Esophagus muscularis mucosa (tissue), 4 donors: ENCODE measurements at regions not wholly inside any gene's neighbourhood (a gene's known extent, or its start where the extent isn't known, plus 50 kb on each side); places are given as distances from the start of the nearest gene placed in this dataset.

Source experiments
- DNase-seq: peaks from one replicate; pipeline ENCODE4 v3.0.0-alpha.2; 2017; ENCODE audit errors: extremely low spot score
- H3K27ac ChIP-seq, 4 donors: fragments of 200-600 bp; sonication (generic); replicated peaks in 1 of 4; 1 replicate in 3 of 4; 2 replicates in 1 of 4; pipeline ENCODE4 v1.5.1; 2016 to 2019; ENCODE audit warnings: mild to moderate bottlenecking in 1 of 4
- H3K27me3 ChIP-seq, 4 donors: fragments of 200-600 bp; sonication (generic); one replicate each; pipeline versions ENCODE4 v1.5.1 to v1.6.0; 2016 to 2019
- H3K36me3 ChIP-seq, 4 donors: fragments of 200-600 bp; sonication (generic); one replicate each; pipeline ENCODE4 v1.5.1; 2016 to 2019
- H3K4me1 ChIP-seq, 4 donors: fragments of 200-600 bp; sonication (generic); one replicate each; pipeline ENCODE4 v1.5.1; 2016 to 2019
- H3K4me3 ChIP-seq, 4 donors: fragments of 200-600 bp; sonication (generic); 1 replicate in 2 of 4; 2 replicates in 2 of 4; pipeline ENCODE4 v1.5.1; 2016 to 2019; ENCODE audit warnings: mild to moderate bottlenecking in 4 of 4, moderate library complexity in 1 of 4
- H3K9me3 ChIP-seq, 4 donors: fragments of 200-600 bp; sonication (generic); 1 replicate in 3 of 4; 2 replicates in 1 of 4; pipeline ENCODE4 v1.5.1; 2016 to 2019
- CTCF ChIP-seq, 3 experiments: fragments of 200-600 bp in 2 of 3; fragments of 450-650 bp in 1 of 3; sonication (generic) in 2 of 3; IDR thresholded peaks; one replicate each; pipeline ENCODE4 v1.5.1; 2017 to 2019; ENCODE audit warnings: antibody characterized with exemption in 3 of 3, mild to moderate bottlenecking in 2 of 3, moderate library complexity in 1 of 3
- EP300 ChIP-seq: sonication (generic); formaldehyde crosslinking; IDR thresholded peaks from one replicate; pipeline ENCODE4 v1.6.1; 2017; ENCODE audit warnings: antibody characterized with exemption
- POLR2A ChIP-seq: fragments of 450-650 bp; IDR thresholded peaks from one replicate; pipeline ENCODE4 v1.6.1; 2017; ENCODE audit warnings: antibody characterized with exemption, moderate library complexity, mild to moderate bottlenecking, low read depth
- POLR2AphosphoS5 ChIP-seq, 2 donors: sonication (generic); formaldehyde crosslinking; IDR thresholded peaks; one replicate each; pipeline ENCODE4 v1.6.1; 2017; ENCODE audit warnings: antibody characterized with exemption in 2 of 2
- WGBS: methylation state at CpG from one replicate; pipeline ENCODE4 v1.1.5; 2018; 5-methylcytosine and 5-hydroxymethylcytosine counted together
- intact Hi-C: fragments of 100-400 bp; cut with DNase I; formaldehyde crosslinking; loops from one replicate; pipeline ENCODE4 v1.15.1; 2023

- Histone ChIP-seq H3K4me3 (no peak overlapping the region), H3K4me1 (no peaks in the 10 kb centered on the region), H3K9me3 (no peaks in the 10 kb centered on the region), H3K27me3 (peaks cover 0 to 45% (median 0%) of the 10 kb centered on the region in 4 donors), H3K36me3 (no peaks in the 10 kb centered on the region), H3K27ac (no peak overlapping the region)
- TF ChIP-seq POLR2A: no peak
- TF ChIP-seq CTCF (IDR thresholded peaks at IDR 0.05): no peak
- TF ChIP-seq EP300: no peak
- no peak for TF ChIP-seq POLR2AphosphoS5 (IDR thresholded peaks at IDR 0.05)
- DNase-seq: no peak
- 61% methylated on average over 2 of the region's 2 CpGs for WGBS
- intact Hi-C loops: no loop called here
Measured at GRCh38 chr14:106051796-106052195, 525.4 kb downstream of the TMEM121 start.

GRCh38 chr14:106055289-106055688 lies 528.9 kb downstream of the TMEM121 start:
- no peak for DNase-seq
- intact Hi-C loops: no loop called here
- Histone ChIP-seq H3K4me3 (no peak overlapping the region), H3K4me1 (no peaks in the 10 kb centered on the region), H3K27ac (no peak overlapping the region), H3K27me3 (peaks cover 0 to 53% (median 0%) of the 10 kb centered on the region in 4 donors), H3K9me3 (no peaks in the 10 kb centered on the region), H3K36me3 (no peaks in the 10 kb centered on the region)
- 44% methylated on average over 6 of the region's 6 CpGs for WGBS
- TF ChIP-seq CTCF (IDR thresholded peaks at IDR 0.05): no peak
- no peak for TF ChIP-seq POLR2A

GRCh38 chr14:106058342-106058741 lies 532.0 kb downstream of the TMEM121 start:
- Histone ChIP-seq H3K36me3 (no peaks in the 10 kb centered on the region), H3K9me3 (no peaks in the 10 kb centered on the region), H3K4me3 (no peak overlapping the region), H3K27ac (no peak overlapping the region), H3K27me3 (peaks cover 0 to 65% (median 0%) of the 10 kb centered on the region in 4 donors), H3K4me1 (no peaks in the 10 kb centered on the region)
- WGBS: 51% methylated on average over 8 of the region's 8 CpGs
- TF ChIP-seq POLR2AphosphoS5 (IDR thresholded peaks at IDR 0.05) (no peak), CTCF (IDR thresholded peaks at IDR 0.05) (no peak), EP300 (no peak), POLR2A (no peak)
- intact Hi-C loops: no loop called here
- no peak for DNase-seq

GRCh38 chr14:106060276-106060975 lies 534.0 kb downstream of the TMEM121 start:
- H3K4me1 ChIP-seq: no peaks in the 10 kb centered on the region
- intact Hi-C loops: no loop called here

More at GRCh38 chr14:106060276-106060975, 534.0 kb downstream of the TMEM121 start:
- H3K4me3 ChIP-seq: no peak overlapping the region
- peaks cover 0 to 59% (median 0%) of the 10 kb centered on the region in 4 donors for H3K27me3 ChIP-seq
- TF ChIP-seq EP300 (no peak), CTCF (IDR thresholded peaks at IDR 0.05) (no peak), POLR2AphosphoS5 (IDR thresholded peaks at IDR 0.05) (no peak), POLR2A (no peak)
- DNase-seq: no peak
- H3K27ac ChIP-seq: no peak overlapping the region
- no peaks in the 10 kb centered on the region for H3K36me3 ChIP-seq
- peaks cover 0 to 5% (median 0%) of the 10 kb centered on the region in 4 donors for H3K9me3 ChIP-seq
- 58% methylated on average over 3 of the region's 3 CpGs for WGBS
